IMR-90 (cell line): ENCODE measurements at regions not wholly inside any gene's neighbourhood (a gene's known extent, or its start where the extent isn't known, plus 50 kb on each side); places are given as distances from the start of the nearest gene placed in this dataset.

Experiments
- ATAC-seq: fragments of 200-7000 bp; cut with Tn5 transposase; 2 replicates; pipeline ENCODE4 v1.9.1; 2020; ENCODE audit warnings: low read depth, mild to moderate bottlenecking, moderate library complexity
- BruUV-seq: library from RNA; stranded (reverse); fragments of 400-500 nt; replicated peaks from 2 replicates; lab custom pipeline; 2021; lab: Mats Ljungman, UMichigan
- CTCF ChIA-PET: fragments of 300-600 bp; formaldehyde crosslinking; extraction: SDS; loops from one replicate; lab custom pipeline; 2021; ENCODE audit warnings: antibody characterized with exemption; lab: Yijun Ruan, JAX
- POLR2A ChIA-PET: fragments of 300-600 bp; sonication (Branson Sonifier 250); formaldehyde crosslinking; loops from one replicate; lab custom pipeline; 2022; ENCODE audit warnings: antibody characterized with exemption; ENCODE audit not compliant: unreplicated experiment; lab: Charles Lee
- DNase-seq: peaks from one replicate; pipeline ENCODE4 v3.0.0; 2013
- H2AFZ ChIP-seq: replicated peaks from 2 replicates; pipeline ENCODE3; 2013; ENCODE audit warnings: low read length, mild to moderate bottlenecking; ENCODE audit not compliant: poor library complexity
- H2AK5ac ChIP-seq: 2 replicates; pipeline ENCODE4 v1.6.1; 2013; ENCODE audit warnings: low read depth, low read length, inconsistent platforms
- H2AK9ac ChIP-seq: replicated peaks from 2 replicates; pipeline ENCODE3; 2013; ENCODE audit warnings: mild to moderate bottlenecking, low read depth, low read length, moderate library complexity; ENCODE audit not compliant: poor library complexity
- H2BK120ac ChIP-seq: 2 replicates; pipeline ENCODE4 v1.6.1; 2013; ENCODE audit warnings: low read depth, low read length, inconsistent platforms
- H2BK15ac ChIP-seq: 3 replicates; pipeline ENCODE4 v1.6.1; 2013; ENCODE audit warnings: low read depth, low read length, inconsistent platforms
- H2BK20ac ChIP-seq: 2 replicates; pipeline ENCODE4 v1.6.1; 2013; ENCODE audit warnings: low read depth, mild to moderate bottlenecking, inconsistent platforms, low read length, moderate library complexity
- H2BK5ac ChIP-seq: 2 replicates; pipeline ENCODE4 v1.6.1; 2013; ENCODE audit warnings: mild to moderate bottlenecking, low read depth, low read length, inconsistent platforms; ENCODE audit not compliant: poor library complexity, severe bottlenecking
- H3K14ac ChIP-seq: replicated peaks from 2 replicates; pipeline ENCODE4 v1.6.1; 2013; ENCODE audit warnings: low read depth, low read length, inconsistent platforms
- H3K18ac ChIP-seq: 2 replicates; pipeline ENCODE4 v1.6.1; 2013; ENCODE audit warnings: low read depth, low read length, control low read depth
- H3K23ac ChIP-seq: 2 replicates; pipeline ENCODE4 v1.6.1; 2013; ENCODE audit warnings: low read depth, low read length, inconsistent platforms
- H3K27ac ChIP-seq: 2 replicates; pipeline ENCODE4 v1.5.1; 2013; ENCODE audit warnings: mild to moderate bottlenecking, control low read depth, low read length; ENCODE audit not compliant: insufficient read depth
- H3K27me3 ChIP-seq: 2 replicates; pipeline ENCODE4 v1.6.1; 2013; ENCODE audit warnings: low read length; ENCODE audit not compliant: control insufficient read depth, insufficient read depth
- H3K36me3 ChIP-seq: 2 replicates; pipeline ENCODE4 v1.6.1; 2013; ENCODE audit warnings: low read length, mixed read lengths; ENCODE audit not compliant: control insufficient read depth, insufficient read depth
- H3K4ac ChIP-seq: 2 replicates; pipeline ENCODE4 v1.6.1; 2013; ENCODE audit warnings: low read depth, low read length, inconsistent platforms
- H3K4me1 ChIP-seq: 2 replicates; pipeline ENCODE4 v1.6.1; 2013; ENCODE audit warnings: low read length, mixed read lengths; ENCODE audit not compliant: control insufficient read depth, insufficient read depth
- H3K4me2 ChIP-seq: 2 replicates; pipeline ENCODE4 v1.6.1; 2013; ENCODE audit warnings: low read depth, mild to moderate bottlenecking, control low read depth, low read length, moderate library complexity
- H3K4me3 ChIP-seq: 2 replicates; pipeline ENCODE4 v1.5.1; 2013; ENCODE audit warnings: low read depth, mild to moderate bottlenecking, control low read depth, low read length, moderate library complexity; ENCODE audit not compliant: insufficient read depth
- H3K56ac ChIP-seq: 2 replicates; pipeline ENCODE4 v1.6.1; 2013; ENCODE audit warnings: low read length, inconsistent platforms; ENCODE audit not compliant: insufficient read depth; ENCODE audit errors: extremely low read depth
- H3K79me1 ChIP-seq, 2 experiments: 2 replicates each; pipeline ENCODE4 v1.6.1; 2013; ENCODE audit warnings: low read length in 2 of 2, inconsistent platforms in 1 of 2, low read depth in 1 of 2
- H3K9ac ChIP-seq: 2 replicates; pipeline ENCODE4 v1.6.1; 2013; ENCODE audit warnings: low read depth, low read length, control low read depth
- H3K9me1 ChIP-seq: 2 replicates; pipeline ENCODE4 v1.6.1; 2013; ENCODE audit warnings: low read length, inconsistent platforms; ENCODE audit not compliant: insufficient read depth
- H3K9me3 ChIP-seq: 2 replicates; pipeline ENCODE4 v1.6.1; 2013; ENCODE audit warnings: low read length; ENCODE audit not compliant: control insufficient read depth, insufficient read depth
- H4K20me1 ChIP-seq: 2 replicates; pipeline ENCODE4 v1.6.1; 2013; ENCODE audit warnings: low read length, inconsistent platforms; ENCODE audit not compliant: insufficient read depth
- H4K5ac ChIP-seq: 2 replicates; pipeline ENCODE4 v1.6.1; 2013; ENCODE audit warnings: mild to moderate bottlenecking, low read depth, low read length, control low read depth
- H4K8ac ChIP-seq, 2 experiments: 2 replicates each; pipeline ENCODE4 v1.6.1; 2013; ENCODE audit warnings: low read depth in 2 of 2, low read length in 2 of 2, control low read depth in 1 of 2, inconsistent platforms in 1 of 2
- H4K91ac ChIP-seq: 2 replicates; pipeline ENCODE4 v1.6.1; 2013; ENCODE audit warnings: low read depth, low read length, inconsistent platforms; ENCODE audit not compliant: insufficient read depth
- BHLHE40 ChIP-seq: fragments of 150-350 bp; IDR thresholded peaks from 2 replicates; pipeline ENCODE4 v1.6.1; 2016; ENCODE audit warnings: mild to moderate bottlenecking, low read depth, low read length
- CEBPB ChIP-seq: IDR thresholded peaks from 2 replicates; pipeline ENCODE4 v1.6.1; 2012; ENCODE audit warnings: low read depth, low read length, improper control_type of control experiment
- CHD1 ChIP-seq: IDR thresholded peaks from 2 replicates; pipeline ENCODE4 v1.6.1; 2012; ENCODE audit warnings: low read depth, low read length, improper control_type of control experiment
- FOS ChIP-seq: fragments of 150-350 bp; IDR thresholded peaks from 2 replicates; pipeline ENCODE4 v1.6.1; 2016; ENCODE audit warnings: low read depth, low read length
- MAFK ChIP-seq: IDR thresholded peaks from 2 replicates; pipeline ENCODE4 v1.6.1; 2012; ENCODE audit warnings: low read depth, low read length, improper control_type of control experiment
- MAZ ChIP-seq: IDR thresholded peaks from 2 replicates; pipeline ENCODE4 v1.6.1; 2012; ENCODE audit warnings: low read depth, mild to moderate bottlenecking, low read length, improper control_type of control experiment, moderate library complexity, borderline replicate concordance
- MXI1 ChIP-seq: IDR thresholded peaks from 2 replicates; pipeline ENCODE4 v1.6.1; 2012; ENCODE audit warnings: low read depth, mild to moderate bottlenecking, low read length, moderate library complexity, borderline replicate concordance
- NFE2L2 ChIP-seq: fragments of 150-350 bp; IDR thresholded peaks from 2 replicates; pipeline ENCODE4 v1.6.1; 2016; ENCODE audit warnings: low read depth, mild to moderate bottlenecking, low read length
- POLR2A ChIP-seq: IDR thresholded peaks from 2 replicates; pipeline ENCODE4 v1.6.1; 2012; ENCODE audit warnings: mild to moderate bottlenecking, low read depth, low read length
- RAD21 ChIP-seq: IDR thresholded peaks from 2 replicates; pipeline ENCODE4 v1.6.1; 2012; ENCODE audit warnings: low read length, improper control_type of control experiment
- RCOR1 ChIP-seq: IDR thresholded peaks from 2 replicates; pipeline ENCODE4 v1.6.1; 2012; ENCODE audit warnings: mild to moderate bottlenecking, low read length, improper control_type of control experiment; ENCODE audit not compliant: insufficient replicate concordance
- RFX5 ChIP-seq: IDR thresholded peaks from 2 replicates; pipeline ENCODE4 v1.8.0; 2012; ENCODE audit warnings: low read depth, mild to moderate bottlenecking, low read length, moderate library complexity
- SMC3 ChIP-seq: fragments of 150-350 bp; IDR thresholded peaks from 2 replicates; pipeline ENCODE4 v1.6.1; 2016; ENCODE audit warnings: low read depth, mild to moderate bottlenecking, antibody characterized with exemption, low read length, moderate library complexity
- WGBS, 2 experiments: methylation state at CpG; one replicate each; pipeline versions ENCODE4 v1.1.5 to v1.1.7; 2013; ENCODE audit warnings: missing lambda C conversion rate in 2 of 2; ENCODE audit not compliant: insufficient read length in 1 of 2; ENCODE audit errors: extremely low coverage in 2 of 2; 5-methylcytosine and 5-hydroxymethylcytosine counted together
- dilution Hi-C: fragments of 300-500 bp; cut with HindIII; formaldehyde crosslinking; loops from one replicate; pipeline ENCODE4 v1.14.3; 2018; ENCODE audit warnings: low sequenced_read_pairs; ENCODE audit not compliant: unreplicated experiment
- in situ Hi-C: fragments of 300-500 bp; cut with MboI; formaldehyde crosslinking; loops from 3 replicates; pipeline ENCODE4 v1.14.3; 2019; ENCODE audit warnings: low sequenced_read_pairs, inconsistent platforms, mixed read lengths
- intact Hi-C: fragments of 100-400 bp; cut with micrococcal nuclease; formaldehyde crosslinking; loops from 2 replicates; pipeline ENCODE4 v1.10.0; 2022
- TF ChIP-seq, protein P1 (sequence below): conservative IDR thresholded peaks from 2 replicates; pipeline ENCODE4 v1.5.1; 2012; ENCODE audit warnings: mild to moderate bottlenecking, low read depth, low read length, improper control_type of control experiment
- TF ChIP-seq, protein P2 (sequence below): fragments of 150-350 bp; IDR thresholded peaks from 2 replicates; pipeline ENCODE4 v1.6.1; 2016; ENCODE audit warnings: low read depth, mild to moderate bottlenecking, low read length, moderate library complexity, borderline replicate concordance

DNA sequence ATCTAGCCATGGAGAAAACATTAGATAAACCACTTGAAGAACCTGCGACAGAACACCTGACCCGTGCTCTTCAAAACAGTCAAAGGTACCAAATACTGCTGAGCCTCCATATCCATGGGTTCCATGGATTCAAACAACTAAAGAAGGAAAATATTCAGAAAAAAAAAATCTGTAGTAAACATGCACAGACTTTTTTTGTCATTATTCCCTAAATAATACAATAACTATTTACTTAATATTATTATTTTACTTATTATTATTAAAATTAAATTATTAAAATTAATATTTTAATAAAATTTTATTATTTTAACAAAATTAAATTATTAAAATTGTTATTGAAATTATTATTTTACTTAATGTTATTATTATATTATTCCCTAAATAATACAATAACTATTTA is 101.0 kb upstream of the PDE1C start:
- TF ChIP-seq RFX5 (no peak), MAZ (no peak), POLR2A (no peak), RCOR1 (no peak), FOS (no peak), RAD21 (no peak), MXI1 (no peak), CHD1 (no peak), CEBPB (no peak), MAFK (no peak), NFE2L2 (no peak), BHLHE40 (no peak), SMC3 (no peak)
- TF ChIP-seq, protein P1, sequence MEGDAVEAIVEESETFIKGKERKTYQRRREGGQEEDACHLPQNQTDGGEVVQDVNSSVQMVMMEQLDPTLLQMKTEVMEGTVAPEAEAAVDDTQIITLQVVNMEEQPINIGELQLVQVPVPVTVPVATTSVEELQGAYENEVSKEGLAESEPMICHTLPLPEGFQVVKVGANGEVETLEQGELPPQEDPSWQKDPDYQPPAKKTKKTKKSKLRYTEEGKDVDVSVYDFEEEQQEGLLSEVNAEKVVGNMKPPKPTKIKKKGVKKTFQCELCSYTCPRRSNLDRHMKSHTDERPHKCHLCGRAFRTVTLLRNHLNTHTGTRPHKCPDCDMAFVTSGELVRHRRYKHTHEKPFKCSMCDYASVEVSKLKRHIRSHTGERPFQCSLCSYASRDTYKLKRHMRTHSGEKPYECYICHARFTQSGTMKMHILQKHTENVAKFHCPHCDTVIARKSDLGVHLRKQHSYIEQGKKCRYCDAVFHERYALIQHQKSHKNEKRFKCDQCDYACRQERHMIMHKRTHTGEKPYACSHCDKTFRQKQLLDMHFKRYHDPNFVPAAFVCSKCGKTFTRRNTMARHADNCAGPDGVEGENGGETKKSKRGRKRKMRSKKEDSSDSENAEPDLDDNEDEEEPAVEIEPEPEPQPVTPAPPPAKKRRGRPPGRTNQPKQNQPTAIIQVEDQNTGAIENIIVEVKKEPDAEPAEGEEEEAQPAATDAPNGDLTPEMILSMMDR: no peak
- TF ChIP-seq, protein P2, sequence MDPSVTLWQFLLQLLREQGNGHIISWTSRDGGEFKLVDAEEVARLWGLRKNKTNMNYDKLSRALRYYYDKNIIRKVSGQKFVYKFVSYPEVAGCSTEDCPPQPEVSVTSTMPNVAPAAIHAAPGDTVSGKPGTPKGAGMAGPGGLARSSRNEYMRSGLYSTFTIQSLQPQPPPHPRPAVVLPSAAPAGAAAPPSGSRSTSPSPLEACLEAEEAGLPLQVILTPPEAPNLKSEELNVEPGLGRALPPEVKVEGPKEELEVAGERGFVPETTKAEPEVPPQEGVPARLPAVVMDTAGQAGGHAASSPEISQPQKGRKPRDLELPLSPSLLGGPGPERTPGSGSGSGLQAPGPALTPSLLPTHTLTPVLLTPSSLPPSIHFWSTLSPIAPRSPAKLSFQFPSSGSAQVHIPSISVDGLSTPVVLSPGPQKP: no peak
- Histone ChIP-seq H2AK5ac (no peak overlapping the region), H3K56ac (no peak overlapping the region), H3K9ac (no peak overlapping the region), H2BK5ac (no peak overlapping the region), H4K8ac (no peak overlapping the region), H3K27ac (no peak overlapping the region), H3K4me3 (no peak overlapping the region), H4K5ac (no peak overlapping the region), H3K36me3 (no peaks in the 10 kb centered on the region), H2AK9ac (no peak overlapping the region), H2AFZ (no peak overlapping the region), H2BK120ac (no peak overlapping the region), H3K23ac (no peak overlapping the region), H4K91ac (no peak overlapping the region), H3K4me2 (no peak overlapping the region), H3K27me3 (no peaks in the 10 kb centered on the region), H3K9me1 (no peaks in the 10 kb centered on the region), H4K20me1 (no peaks in the 10 kb centered on the region), H3K18ac (no peak overlapping the region), H3K79me1 (no peaks in the 10 kb centered on the region), H2BK20ac (no peak overlapping the region), H2BK15ac (no peak overlapping the region), H3K9me3 (peaks cover 3% of the 10 kb centered on the region; the same call in 1 of the 2 replicates), H3K4ac (no peak overlapping the region), H3K4me1 (no peaks in the 10 kb centered on the region), H3K14ac (no peak overlapping the region)
- WGBS, 2 experiments: no CpG with 5 or more reads among the region's 2 CpGs
- DNase-seq (no peak), ATAC-seq (no peak)
- ChIA-PET CTCF (no interaction called here), POLR2A (no interaction called here)
- BruUV-seq: no TSS peak
- in situ Hi-C loops (no loop called here), intact Hi-C loops (no loop called here), dilution Hi-C loops (no loop called here)
